ENCODE measurements at regions not wholly inside any gene's neighbourhood (a gene's known extent, or its start where the extent isn't known, plus 50 kb on each side); places are given as distances from the start of the nearest gene placed in this dataset.

- no peak for ATAC-seq
- Histone ChIP-seq H3K4me3 (no peak overlapping the region), H3K9me3 (peaks cover 0 to 4% of the 10 kb centered on the region in 2 donors), H3K36me3 (no peaks in the 10 kb centered on the region), H3K27me3 (no peaks in the 10 kb centered on the region), H3K4me1 (no peaks in the 10 kb centered on the region), H3K27ac (no peak overlapping the region)
- no peak for TF ChIP-seq CTCF (IDR thresholded peaks at IDR 0.05)
- intact Hi-C loops (cut with DNase I), result no loop called here
- DNase-seq, result no peak
Measured at GRCh38 chr2:104518256-104518655, 335.7 kb upstream of the POU3F3 start.

- Histone ChIP-seq H3K27ac (no peak overlapping the region), H3K4me3 (no peak overlapping the region), H3K4me1 (no peaks in the 10 kb centered on the region), H3K36me3 (no peaks in the 10 kb centered on the region), H3K9me3 (peaks cover 0 to 4% of the 10 kb centered on the region in 2 donors), H3K27me3 (no peaks in the 10 kb centered on the region)
- no peak for TF ChIP-seq CTCF (IDR thresholded peaks at IDR 0.05)
- DNase-seq (no peak), ATAC-seq (no peak)
- intact Hi-C loops (cut with DNase I), result no loop called here
Measured at GRCh38 chr2:104521247-104521646, 332.7 kb upstream of the POU3F3 start.

GRCh38 chr2:104523921-104524320, 330.0 kb upstream of the POU3F3 start:
- H3K27ac ChIP-seq, result no peak overlapping the region
- H3K4me3 ChIP-seq, result no peak overlapping the region
- H3K27me3 ChIP-seq, result no peaks in the 10 kb centered on the region
- no peak for DNase-seq
- no peaks in the 10 kb centered on the region for H3K36me3 ChIP-seq
- peaks cover 0 to 4% of the 10 kb centered on the region in 2 donors for H3K9me3 ChIP-seq
- TF ChIP-seq CTCF (IDR thresholded peaks at IDR 0.05), result no peak
- no peaks in the 10 kb centered on the region for H3K4me1 ChIP-seq
- ATAC-seq, result no peak
- intact Hi-C loops (cut with DNase I), result no loop called here

- H3K27me3 ChIP-seq, result no peaks in the 10 kb centered on the region
- no peaks in the 10 kb centered on the region for H3K4me1 ChIP-seq
- DNase-seq (no peak), ATAC-seq (no peak)
- no peaks in the 10 kb centered on the region for H3K36me3 ChIP-seq
- H3K27ac ChIP-seq, result no peak overlapping the region
- H3K4me3 ChIP-seq, result no peak overlapping the region
- intact Hi-C loops (cut with DNase I), result no loop called here
- H3K9me3 ChIP-seq, result peaks cover 0 to 7% of the 10 kb centered on the region in 2 donors
- no peak for TF ChIP-seq CTCF (IDR thresholded peaks at IDR 0.05)
Measured at GRCh38 chr2:104528101-104528500, 325.8 kb upstream of the POU3F3 start.

- Histone ChIP-seq H3K27me3 (no peaks in the 10 kb centered on the region), H3K4me1 (no peaks in the 10 kb centered on the region), H3K9me3 (peaks cover 0 to 7% of the 10 kb centered on the region in 2 donors), H3K27ac (no peak overlapping the region), H3K36me3 (no peaks in the 10 kb centered on the region), H3K4me3 (no peak overlapping the region)
- intact Hi-C loops (cut with DNase I), result no loop called here
- ATAC-seq (no peak), DNase-seq (no peak)
- TF ChIP-seq CTCF (IDR thresholded peaks at IDR 0.05), result no peak
Measured at GRCh38 chr2:104531122-104531521, 322.8 kb upstream of the POU3F3 start.

All from left lung (tissue), 4 donors.